Panc1 (cell line): ENCODE measurements at regions not wholly inside any gene's neighbourhood (a gene's known extent, or its start where the extent isn't known, plus 50 kb on each side); places are given as distances from the start of the nearest gene placed in this dataset.
"Not testable (repeated sequence)": the region's sequence is repeated elsewhere in the genome, so short reads cannot be mapped to it uniquely, and the experiment has no call there.

Experiments used
- ATAC-seq: fragments of 200-7000 bp; cut with Tn5 transposase; 2 replicates; pipeline ENCODE4 v1.9.1; 2020; ENCODE audit warnings: mild to moderate bottlenecking, moderate library complexity
- BruUV-seq: library from RNA; stranded (reverse); fragments of 400-500 nt; replicated peaks from 2 replicates; lab custom pipeline; 2021; lab: Mats Ljungman, UMichigan
- CTCF ChIA-PET: fragments of 300-600 bp; sonication (Branson Sonifier 250); formaldehyde crosslinking; loops from one replicate; lab custom pipeline; 2022; ENCODE audit warnings: antibody characterized with exemption; lab: Charles Lee
- POLR2A ChIA-PET: fragments of 300-600 bp; sonication (Branson Sonifier 250); formaldehyde crosslinking; loops from one replicate; lab custom pipeline; 2022; ENCODE audit warnings: antibody characterized with exemption; lab: Charles Lee
- DNase-seq: peaks from one replicate; pipeline ENCODE4 v3.0.0-alpha.2; 2010; ENCODE audit warnings: low read depth, low spot score
- H3K27ac ChIP-seq: 2 replicates; pipeline ENCODE4 v1.5.1; 2011; ENCODE audit warnings: mild to moderate bottlenecking, low read length, inconsistent platforms
- H3K27me3 ChIP-seq: fragments of 200-500 bp; sonication (Bioruptor generic); 2 replicates; pipeline ENCODE4 v1.6.0; 2014; ENCODE audit warnings: low read length, inconsistent platforms; ENCODE audit not compliant: control insufficient read depth, insufficient read depth
- H3K36me3 ChIP-seq: fragments of 200-500 bp; sonication (Bioruptor generic); 2 replicates; pipeline ENCODE4 v1.5.1; 2014; ENCODE audit warnings: inconsistent platforms, mild to moderate bottlenecking, low read length, moderate library complexity; ENCODE audit not compliant: control insufficient read depth, insufficient read depth
- H3K4me1 ChIP-seq: 2 replicates; pipeline ENCODE4 v1.5.1; 2011; ENCODE audit warnings: inconsistent platforms, mild to moderate bottlenecking, low read length, moderate library complexity; ENCODE audit not compliant: control insufficient read depth, insufficient read depth
- H3K4me3 ChIP-seq, 2 experiments: 2 replicates each; pipeline ENCODE4 v1.5.1; 2011 to 2012; ENCODE audit warnings: low read depth in 2 of 2, low read length in 2 of 2, mild to moderate bottlenecking in 2 of 2, inconsistent platforms in 1 of 2, moderate library complexity in 1 of 2
- H3K9me3 ChIP-seq: fragments of 200-500 bp; sonication (Bioruptor generic); 2 replicates; pipeline ENCODE4 v1.5.1; 2014; ENCODE audit warnings: low read depth, mild to moderate bottlenecking, inconsistent platforms, low read length, moderate library complexity; ENCODE audit not compliant: control insufficient read depth, insufficient read depth
- POLR2AphosphoS5 ChIP-seq: IDR thresholded peaks from 2 replicates; pipeline ENCODE4 v1.6.1; 2012; ENCODE audit warnings: mild to moderate bottlenecking, low read depth, low read length, moderate library complexity
- SIN3A ChIP-seq: IDR thresholded peaks from 2 replicates; pipeline ENCODE4 v1.6.1; 2012; ENCODE audit warnings: low read depth, mild to moderate bottlenecking, low read length, moderate library complexity, borderline replicate concordance; ENCODE audit not compliant: insufficient read depth
- TCF7L2 ChIP-seq: IDR thresholded peaks from 2 replicates; pipeline ENCODE4 v1.6.1; 2011; ENCODE audit warnings: mild to moderate bottlenecking, low read depth, low read length, inconsistent platforms
- in situ Hi-C: cut with HindIII; loops from 2 replicates; pipeline ENCODE4 v1.10.0; 2016; ENCODE audit warnings: low sequenced_read_pairs, low pct_unique_long_range_greater_than_20kb
- intact Hi-C: fragments of 100-400 bp; cut with micrococcal nuclease; formaldehyde crosslinking; loops from one replicate; pipeline ENCODE4 v1.10.0; 2022; ENCODE audit not compliant: unreplicated experiment
- TF ChIP-seq, protein P1 (sequence below), 2 experiments: IDR thresholded peaks; 2 replicates each; pipeline ENCODE4 v1.6.1; 2011 to 2012; ENCODE audit warnings: low read depth in 2 of 2, control low read depth in 1 of 2, low read length in 1 of 2, mild to moderate bottlenecking in 1 of 2, moderate library complexity in 1 of 2; ENCODE audit not compliant: insufficient read depth in 1 of 2
- TF ChIP-seq, protein P2 (sequence below): fragments of 450-650 bp; IDR thresholded peaks from 2 replicates; pipeline ENCODE4 v1.5.1; 2017; ENCODE audit warnings: mild to moderate bottlenecking

DNA sequence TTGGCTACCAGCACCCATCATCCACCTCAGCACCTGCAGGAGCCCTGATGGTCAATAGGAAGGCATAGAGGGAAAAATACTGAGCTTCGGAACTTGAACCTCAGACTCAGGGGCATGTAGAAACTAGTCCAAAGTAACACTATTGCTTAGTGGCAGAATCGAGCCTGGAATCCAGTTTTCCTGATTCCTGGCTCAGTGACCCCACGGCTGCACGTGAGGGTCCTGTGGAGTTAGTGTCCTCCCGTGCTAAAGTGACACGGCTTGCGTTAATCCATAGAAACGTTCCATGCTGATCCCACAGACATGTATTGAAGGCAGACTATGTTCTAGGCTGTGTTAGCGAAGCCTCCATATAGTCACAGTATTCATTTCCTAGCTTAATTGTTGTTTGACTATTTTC is 747.0 kb upstream of the TPTE start:
- ChIA-PET CTCF (no interaction called here), POLR2A (no interaction called here)
- in situ Hi-C loops (no loop called here), intact Hi-C loops (no loop called here)
- Histone ChIP-seq H3K27me3 (no peaks in the 10 kb centered on the region), H3K4me3 (no peak overlapping the region), H3K9me3 (no peaks in the 10 kb centered on the region), H3K4me1 (no peaks in the 10 kb centered on the region), H3K36me3 (no peaks in the 10 kb centered on the region), H3K27ac (no peak overlapping the region)
- TF ChIP-seq TCF7L2 (no peak), POLR2AphosphoS5 (no peak), SIN3A (no peak)
- TF ChIP-seq, protein P1, sequence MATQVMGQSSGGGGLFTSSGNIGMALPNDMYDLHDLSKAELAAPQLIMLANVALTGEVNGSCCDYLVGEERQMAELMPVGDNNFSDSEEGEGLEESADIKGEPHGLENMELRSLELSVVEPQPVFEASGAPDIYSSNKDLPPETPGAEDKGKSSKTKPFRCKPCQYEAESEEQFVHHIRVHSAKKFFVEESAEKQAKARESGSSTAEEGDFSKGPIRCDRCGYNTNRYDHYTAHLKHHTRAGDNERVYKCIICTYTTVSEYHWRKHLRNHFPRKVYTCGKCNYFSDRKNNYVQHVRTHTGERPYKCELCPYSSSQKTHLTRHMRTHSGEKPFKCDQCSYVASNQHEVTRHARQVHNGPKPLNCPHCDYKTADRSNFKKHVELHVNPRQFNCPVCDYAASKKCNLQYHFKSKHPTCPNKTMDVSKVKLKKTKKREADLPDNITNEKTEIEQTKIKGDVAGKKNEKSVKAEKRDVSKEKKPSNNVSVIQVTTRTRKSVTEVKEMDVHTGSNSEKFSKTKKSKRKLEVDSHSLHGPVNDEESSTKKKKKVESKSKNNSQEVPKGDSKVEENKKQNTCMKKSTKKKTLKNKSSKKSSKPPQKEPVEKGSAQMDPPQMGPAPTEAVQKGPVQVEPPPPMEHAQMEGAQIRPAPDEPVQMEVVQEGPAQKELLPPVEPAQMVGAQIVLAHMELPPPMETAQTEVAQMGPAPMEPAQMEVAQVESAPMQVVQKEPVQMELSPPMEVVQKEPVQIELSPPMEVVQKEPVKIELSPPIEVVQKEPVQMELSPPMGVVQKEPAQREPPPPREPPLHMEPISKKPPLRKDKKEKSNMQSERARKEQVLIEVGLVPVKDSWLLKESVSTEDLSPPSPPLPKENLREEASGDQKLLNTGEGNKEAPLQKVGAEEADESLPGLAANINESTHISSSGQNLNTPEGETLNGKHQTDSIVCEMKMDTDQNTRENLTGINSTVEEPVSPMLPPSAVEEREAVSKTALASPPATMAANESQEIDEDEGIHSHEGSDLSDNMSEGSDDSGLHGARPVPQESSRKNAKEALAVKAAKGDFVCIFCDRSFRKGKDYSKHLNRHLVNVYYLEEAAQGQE (IDR thresholded peaks at IDR 0.05; ENCODE audit: insufficient read depth in 1 of 2, low read depth in 2 of 2, low read length in 1 of 2), result no peak
- TF ChIP-seq, protein P2, sequence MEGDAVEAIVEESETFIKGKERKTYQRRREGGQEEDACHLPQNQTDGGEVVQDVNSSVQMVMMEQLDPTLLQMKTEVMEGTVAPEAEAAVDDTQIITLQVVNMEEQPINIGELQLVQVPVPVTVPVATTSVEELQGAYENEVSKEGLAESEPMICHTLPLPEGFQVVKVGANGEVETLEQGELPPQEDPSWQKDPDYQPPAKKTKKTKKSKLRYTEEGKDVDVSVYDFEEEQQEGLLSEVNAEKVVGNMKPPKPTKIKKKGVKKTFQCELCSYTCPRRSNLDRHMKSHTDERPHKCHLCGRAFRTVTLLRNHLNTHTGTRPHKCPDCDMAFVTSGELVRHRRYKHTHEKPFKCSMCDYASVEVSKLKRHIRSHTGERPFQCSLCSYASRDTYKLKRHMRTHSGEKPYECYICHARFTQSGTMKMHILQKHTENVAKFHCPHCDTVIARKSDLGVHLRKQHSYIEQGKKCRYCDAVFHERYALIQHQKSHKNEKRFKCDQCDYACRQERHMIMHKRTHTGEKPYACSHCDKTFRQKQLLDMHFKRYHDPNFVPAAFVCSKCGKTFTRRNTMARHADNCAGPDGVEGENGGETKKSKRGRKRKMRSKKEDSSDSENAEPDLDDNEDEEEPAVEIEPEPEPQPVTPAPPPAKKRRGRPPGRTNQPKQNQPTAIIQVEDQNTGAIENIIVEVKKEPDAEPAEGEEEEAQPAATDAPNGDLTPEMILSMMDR, result no peak
- ATAC-seq, result no peak
- no TSS peak for BruUV-seq
- no peak for DNase-seq

- POLR2A ChIA-PET, CTCF ChIA-PET, H3K9me3 ChIP-seq: not testable (repeated sequence)
These were observed 746.3 kb upstream of the TPTE start for GRCh38 chr21:9774901-9775593.

GRCh38 chr21:9775877-9776276 is 745.5 kb upstream of the TPTE start:
- DNase-seq, CTCF ChIA-PET, H3K9me3 ChIP-seq, intact Hi-C loops, POLR2A ChIA-PET, H3K27me3 ChIP-seq, in situ Hi-C loops, ATAC-seq, H3K4me3 ChIP-seq, H3K27ac ChIP-seq, BruUV-seq, H3K36me3 ChIP-seq, H3K4me1 ChIP-seq: not testable (repeated sequence)

More at GRCh38 chr21:9774901-9775593, 746.3 kb upstream of the TPTE start:
- BruUV-seq, H3K4me1 ChIP-seq, H3K4me3 ChIP-seq, DNase-seq, H3K36me3 ChIP-seq, in situ Hi-C loops, ATAC-seq, H3K27me3 ChIP-seq, H3K27ac ChIP-seq, intact Hi-C loops: not testable (repeated sequence)

GRCh38 chr21:9776286-9777020 is 744.9 kb upstream of the TPTE start:
- H3K27me3 ChIP-seq, H3K4me3 ChIP-seq, BruUV-seq, CTCF ChIA-PET, H3K27ac ChIP-seq, intact Hi-C loops, POLR2A ChIA-PET, H3K9me3 ChIP-seq, ATAC-seq, H3K36me3 ChIP-seq, in situ Hi-C loops, DNase-seq, H3K4me1 ChIP-seq: not testable (repeated sequence)

GRCh38 chr21:9778541-9778940 is 742.8 kb upstream of the TPTE start:
- H3K36me3 ChIP-seq, POLR2A ChIA-PET, CTCF ChIA-PET, BruUV-seq, H3K27ac ChIP-seq, H3K4me1 ChIP-seq, H3K4me3 ChIP-seq, in situ Hi-C loops, H3K9me3 ChIP-seq, H3K27me3 ChIP-seq, intact Hi-C loops, DNase-seq, ATAC-seq: not testable (repeated sequence)
